GM23338 (cell line): ENCODE measurements at regions not wholly inside any gene's neighbourhood (a gene's known extent, or its start where the extent isn't known, plus 50 kb on each side); places are given as distances from the start of the nearest gene placed in this dataset.
A peak's percentile ranks its signal among the peaks of the same experiment; 100 is the strongest.

Experiments
- ATAC-seq: fragments of 200-7000 bp; cut with Tn5 transposase; 3 replicates; pipeline ENCODE4 v1.9.1; 2020
- DNase-seq: peaks from one replicate; pipeline ENCODE4 v3.0.0-alpha.2; 2015; ENCODE audit warnings: low spot score
- H2AFZ ChIP-seq: fragments of 200-600 bp; sonication (generic); 2 replicates; pipeline ENCODE4 v1.8.0; 2016; ENCODE audit warnings: antibody characterized with exemption, mild to moderate bottlenecking, moderate library complexity
- H3F3A ChIP-seq: fragments of 200-600 bp; sonication (generic); replicated peaks from 2 replicates; pipeline ENCODE4 v1.8.0; 2017; ENCODE audit warnings: antibody characterized with exemption, mixed run types, low read depth
- H3K27ac ChIP-seq: fragments of 200-600 bp; sonication (generic); 2 replicates; pipeline ENCODE4 v1.6.1; 2016; ENCODE audit warnings: low read depth
- H3K27me3 ChIP-seq: fragments of 200-600 bp; sonication (generic); 2 replicates; pipeline ENCODE4 v1.8.0; 2016; ENCODE audit warnings: mild to moderate bottlenecking, mixed run types, moderate library complexity; ENCODE audit not compliant: insufficient read depth
- H3K36me3 ChIP-seq: fragments of 200-600 bp; sonication (generic); 2 replicates; pipeline ENCODE4 v1.8.0; 2016; ENCODE audit warnings: mild to moderate bottlenecking; ENCODE audit not compliant: insufficient read depth
- H3K4me1 ChIP-seq: fragments of 200-600 bp; sonication (generic); 2 replicates; pipeline ENCODE4 v1.8.0; 2016; ENCODE audit warnings: mild to moderate bottlenecking, moderate library complexity; ENCODE audit not compliant: insufficient read depth
- H3K4me2 ChIP-seq: fragments of 200-600 bp; sonication (generic); 2 replicates; pipeline ENCODE4 v1.7.1; 2017; ENCODE audit warnings: mixed run types
- H3K4me3 ChIP-seq: fragments of 200-600 bp; sonication (generic); 2 replicates; pipeline ENCODE4 v1.6.1; 2016; ENCODE audit warnings: mixed run types
- H3K79me2 ChIP-seq: fragments of 200-600 bp; sonication (generic); replicated peaks from 2 replicates; pipeline ENCODE4 v1.8.0; 2017; ENCODE audit warnings: mild to moderate bottlenecking; ENCODE audit not compliant: insufficient read depth
- H3K9me2 ChIP-seq: fragments of 200-600 bp; sonication (generic); 2 replicates; pipeline ENCODE4 v1.8.0; 2017; ENCODE audit not compliant: insufficient read depth
- H4K20me1 ChIP-seq: fragments of 200-600 bp; sonication (generic); replicated peaks from 2 replicates; pipeline ENCODE4 v1.8.0; 2017; ENCODE audit warnings: mild to moderate bottlenecking; ENCODE audit not compliant: insufficient read depth
- H3K27ac Mint-ChIP-seq: 2 replicates; pipeline ENCODE4 v1.8.0; 2020; ENCODE audit warnings: inconsistent platforms, mild to moderate bottlenecking, moderate library complexity, mixed read lengths
- H3K27me3 Mint-ChIP-seq: 3 replicates; pipeline ENCODE4 v1.8.0; 2022; ENCODE audit warnings: low read depth, mild to moderate bottlenecking, moderate library complexity, mixed read lengths, inconsistent platforms; ENCODE audit not compliant: insufficient read depth, poor library complexity
- H3K36me3 Mint-ChIP-seq: 3 replicates; pipeline ENCODE4 v1.8.0; 2021; ENCODE audit warnings: low read depth, mild to moderate bottlenecking, inconsistent platforms, moderate library complexity, mixed read lengths
- H3K4me1 Mint-ChIP-seq: 3 replicates; pipeline ENCODE4 v1.8.0; 2020; ENCODE audit warnings: mild to moderate bottlenecking, inconsistent platforms, mixed read lengths
- H3K4me3 Mint-ChIP-seq: 3 replicates; pipeline ENCODE4 v1.8.0; 2021; ENCODE audit warnings: moderate library complexity, mild to moderate bottlenecking, inconsistent platforms, mixed read lengths
- H3K9me3 Mint-ChIP-seq: 3 replicates; pipeline ENCODE4 v1.8.0; 2020; ENCODE audit warnings: moderate library complexity, mild to moderate bottlenecking, inconsistent platforms, mixed read lengths
- CREB1 ChIP-seq: fragments of 250-450 bp; sonication (Bioruptor Pico); IDR thresholded peaks from 2 replicates; pipeline ENCODE4 v1.5.0; 2020; ENCODE audit warnings: low read depth, mild to moderate bottlenecking, moderate library complexity
- ETS1 ChIP-seq: IDR thresholded peaks from 2 replicates; pipeline ENCODE4 v1.6.1; 2016; ENCODE audit warnings: antibody characterized with exemption
- EZH2 ChIP-seq: fragments of 200-600 bp; sonication (generic); IDR thresholded peaks from one replicate; pipeline ENCODE4 v1.8.0; 2017; ENCODE audit warnings: antibody characterized with exemption, mild to moderate bottlenecking, low read depth; ENCODE audit not compliant: unreplicated experiment
- JUNB ChIP-seq: IDR thresholded peaks from one replicate; pipeline ENCODE4 v1.6.1; 2016; ENCODE audit warnings: antibody characterized with exemption; ENCODE audit not compliant: unreplicated experiment
- NANOG ChIP-seq: IDR thresholded peaks from 2 replicates; pipeline ENCODE4 v1.6.1; 2016; ENCODE audit warnings: antibody characterized with exemption, borderline replicate concordance
- POLR2AphosphoS5 ChIP-seq: IDR thresholded peaks from 2 replicates; pipeline ENCODE4 v1.6.1; 2016; ENCODE audit warnings: antibody characterized with exemption, low read depth
- STAT1 ChIP-seq: IDR thresholded peaks from one replicate; pipeline ENCODE4 v1.6.1; 2016; ENCODE audit warnings: antibody characterized with exemption; ENCODE audit not compliant: unreplicated experiment
- ZNF114 ChIP-seq: fragments of 250-450 bp; sonication (Bioruptor Pico); IDR thresholded peaks from 2 replicates; pipeline ENCODE4 v1.5.0; 2020; ENCODE audit warnings: mild to moderate bottlenecking, moderate library complexity
- ZNF331 ChIP-seq: fragments of 250-450 bp; sonication (Bioruptor Pico); IDR thresholded peaks from 2 replicates; pipeline ENCODE4 v1.5.0; 2020; ENCODE audit warnings: low read depth, mild to moderate bottlenecking, moderate library complexity
- TF ChIP-seq, protein P1 (sequence below): IDR thresholded peaks from one replicate; pipeline ENCODE4 v1.6.1; 2018; ENCODE audit warnings: antibody characterized with exemption; ENCODE audit not compliant: unreplicated experiment

DNA sequence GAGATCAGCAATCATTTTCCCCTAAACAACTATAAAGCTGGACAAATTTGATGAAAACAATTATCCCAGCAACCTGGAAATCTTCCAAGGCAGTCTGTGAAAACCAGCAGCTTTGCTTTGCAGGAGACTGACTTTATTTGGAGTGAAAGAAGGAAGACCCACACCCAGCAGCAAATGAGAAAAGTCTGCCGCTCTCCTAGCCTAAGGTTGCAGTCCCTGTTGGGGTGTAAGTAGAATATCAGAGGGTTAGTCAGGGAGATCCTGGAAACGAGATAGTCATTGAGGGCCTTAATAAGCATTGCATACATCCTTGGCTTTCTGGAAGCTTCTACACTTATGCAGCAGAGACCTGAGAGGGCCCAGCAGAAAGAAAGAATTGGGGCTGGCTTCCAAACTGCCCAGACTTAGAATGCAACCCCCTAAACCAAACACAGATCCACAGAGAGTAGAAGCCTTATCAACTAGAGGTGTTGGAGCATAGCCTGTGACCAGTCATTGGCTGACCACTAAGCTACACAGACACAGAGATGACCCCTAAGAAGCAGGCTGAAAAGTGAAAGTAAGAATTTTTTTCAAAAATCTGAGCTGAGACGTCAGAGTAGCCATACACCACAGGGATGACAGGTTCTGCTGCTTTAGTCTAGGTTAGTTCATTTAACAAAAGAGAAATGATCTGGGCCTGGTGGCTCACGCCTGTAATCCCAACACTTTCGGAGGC, 98.3 kb downstream of the LYPLAL1 start:
- H3F3A ChIP-seq, result no peaks in the 10 kb centered on the region
- Mint-ChIP-seq H3K4me3 (no peak overlapping the region), H3K9me3 (no peaks in the 10 kb centered on the region), H3K36me3 (no peaks in the 10 kb centered on the region), H3K4me1 (0 out of 3 replicates have a peak, but pooled peaks cover 3% of the 10 kb centered on the region), H3K27ac (peak overlapping the region; percentile 29; the same call in 1 of the 2 replicates), H3K27me3 (no peaks in the 10 kb centered on the region)
- H3K27me3 ChIP-seq, result no peaks in the 10 kb centered on the region
- H2AFZ ChIP-seq, result no peak overlapping the region
- ATAC-seq (no peak), DNase-seq (no peak)
- no peaks in the 10 kb centered on the region for H3K36me3 ChIP-seq
- no peak overlapping the region for H3K27ac ChIP-seq
- no peaks in the 10 kb centered on the region for H3K9me2 ChIP-seq
- H4K20me1 ChIP-seq, result no peaks in the 10 kb centered on the region
- no peak overlapping the region for H3K4me2 ChIP-seq
- no peak overlapping the region for H3K4me3 ChIP-seq
- H3K4me1 ChIP-seq, result no peaks in the 10 kb centered on the region
- no peak for TF ChIP-seq STAT1
- TF ChIP-seq, protein P1, sequence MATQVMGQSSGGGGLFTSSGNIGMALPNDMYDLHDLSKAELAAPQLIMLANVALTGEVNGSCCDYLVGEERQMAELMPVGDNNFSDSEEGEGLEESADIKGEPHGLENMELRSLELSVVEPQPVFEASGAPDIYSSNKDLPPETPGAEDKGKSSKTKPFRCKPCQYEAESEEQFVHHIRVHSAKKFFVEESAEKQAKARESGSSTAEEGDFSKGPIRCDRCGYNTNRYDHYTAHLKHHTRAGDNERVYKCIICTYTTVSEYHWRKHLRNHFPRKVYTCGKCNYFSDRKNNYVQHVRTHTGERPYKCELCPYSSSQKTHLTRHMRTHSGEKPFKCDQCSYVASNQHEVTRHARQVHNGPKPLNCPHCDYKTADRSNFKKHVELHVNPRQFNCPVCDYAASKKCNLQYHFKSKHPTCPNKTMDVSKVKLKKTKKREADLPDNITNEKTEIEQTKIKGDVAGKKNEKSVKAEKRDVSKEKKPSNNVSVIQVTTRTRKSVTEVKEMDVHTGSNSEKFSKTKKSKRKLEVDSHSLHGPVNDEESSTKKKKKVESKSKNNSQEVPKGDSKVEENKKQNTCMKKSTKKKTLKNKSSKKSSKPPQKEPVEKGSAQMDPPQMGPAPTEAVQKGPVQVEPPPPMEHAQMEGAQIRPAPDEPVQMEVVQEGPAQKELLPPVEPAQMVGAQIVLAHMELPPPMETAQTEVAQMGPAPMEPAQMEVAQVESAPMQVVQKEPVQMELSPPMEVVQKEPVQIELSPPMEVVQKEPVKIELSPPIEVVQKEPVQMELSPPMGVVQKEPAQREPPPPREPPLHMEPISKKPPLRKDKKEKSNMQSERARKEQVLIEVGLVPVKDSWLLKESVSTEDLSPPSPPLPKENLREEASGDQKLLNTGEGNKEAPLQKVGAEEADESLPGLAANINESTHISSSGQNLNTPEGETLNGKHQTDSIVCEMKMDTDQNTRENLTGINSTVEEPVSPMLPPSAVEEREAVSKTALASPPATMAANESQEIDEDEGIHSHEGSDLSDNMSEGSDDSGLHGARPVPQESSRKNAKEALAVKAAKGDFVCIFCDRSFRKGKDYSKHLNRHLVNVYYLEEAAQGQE, result no peak
- TF ChIP-seq POLR2AphosphoS5, result no peak
- no peak for TF ChIP-seq JUNB
- no peak for TF ChIP-seq EZH2
- no peak for TF ChIP-seq ETS1
- TF ChIP-seq ZNF114 (CRISPR knock-in tag), result no peak
- H3K79me2 ChIP-seq, result no peaks in the 10 kb centered on the region

- Mint-ChIP-seq H3K9me3 (no peaks in the 10 kb centered on the region), H3K4me3 (no peak overlapping the region), H3K4me1 (peaks cover 12% of the 10 kb centered on the region), H3K36me3 (no peaks in the 10 kb centered on the region), H3K27me3 (no peaks in the 10 kb centered on the region), H3K27ac (no peak overlapping the region)
- no peaks in the 10 kb centered on the region for H3F3A ChIP-seq
- H3K4me3 ChIP-seq, result no peak overlapping the region
- no peaks in the 10 kb centered on the region for H3K79me2 ChIP-seq
- no peak for DNase-seq
- TF ChIP-seq ZNF331 (CRISPR knock-in tag) (no peak), CREB1 (CRISPR knock-in tag) (no peak), NANOG (no peak)
- no peak overlapping the region for H3K4me2 ChIP-seq
- H4K20me1 ChIP-seq, result no peaks in the 10 kb centered on the region
- peaks cover 11% of the 10 kb centered on the region for H3K4me1 ChIP-seq
- H3K36me3 ChIP-seq, result no peaks in the 10 kb centered on the region
- no peak for ATAC-seq
- H3K27ac ChIP-seq, result no peak overlapping the region
- no peaks in the 10 kb centered on the region for H3K9me2 ChIP-seq
- H2AFZ ChIP-seq, result no peak overlapping the region
- no peaks in the 10 kb centered on the region for H3K27me3 ChIP-seq
These were observed 95.5 kb downstream of the LYPLAL1 start for GRCh38 chr1:219269171-219269570.
